Activated CD8-positive, alpha-beta memory T cell treated with anti-CD3 and anti-CD28 coated beads, Interleukin-2, amount 50 U/mL, for 4 hours (primary cell): ENCODE measurements at regions not wholly inside any gene's neighbourhood (a gene's known extent, or its start where the extent isn't known, plus 50 kb on each side); places are given as distances from the start of the nearest gene placed in this dataset.
"Not testable (repeated sequence)": the region's sequence is repeated elsewhere in the genome, so short reads cannot be mapped to it uniquely, and the experiment has no call there.

Experiments used
- DNase-seq: peaks from one replicate; pipeline ENCODE4 v3.0.0-alpha.2; 2020

DNA sequence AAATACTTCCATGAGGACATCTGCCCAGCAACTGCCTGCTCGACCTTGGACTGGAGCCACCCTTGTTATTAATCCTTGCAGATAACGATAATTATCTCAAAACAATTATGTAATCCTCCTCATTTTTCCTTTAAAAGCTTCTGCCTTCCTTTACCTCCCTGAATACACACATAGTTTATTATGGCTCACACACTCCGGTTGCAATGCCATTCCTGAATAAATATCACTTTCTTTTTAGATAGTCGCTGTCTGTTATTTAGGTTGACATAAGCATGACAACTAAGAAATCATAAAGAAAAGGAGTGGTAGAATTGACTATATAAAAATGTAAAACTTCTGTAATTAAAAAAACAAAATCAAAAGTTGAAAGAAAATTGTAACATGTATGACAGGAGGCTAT is 64.8 kb downstream of the B4GALT7 start:
- not testable (repeated sequence) for DNase-seq

DNA sequence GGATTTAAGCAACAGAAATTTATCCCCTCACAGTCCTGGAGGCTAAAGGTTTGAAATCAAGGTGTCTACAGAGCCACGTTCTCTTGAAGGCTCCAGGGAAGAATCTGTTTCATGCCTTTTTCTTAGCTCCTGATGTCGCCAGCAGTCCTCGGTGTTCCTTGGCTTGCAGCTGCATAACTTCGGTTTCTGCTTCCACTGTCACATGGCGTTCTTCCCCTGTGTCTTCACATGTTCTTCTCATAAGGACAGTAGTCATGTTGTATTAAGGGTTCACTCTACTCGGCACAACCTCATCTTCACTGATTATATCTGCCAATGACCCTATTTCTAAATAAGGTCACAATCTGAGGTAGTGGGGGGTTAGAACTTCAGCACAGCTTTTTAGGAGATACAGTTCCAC is 65.2 kb downstream of the B4GALT7 start:
- DNase-seq = not testable (repeated sequence)

DNA sequence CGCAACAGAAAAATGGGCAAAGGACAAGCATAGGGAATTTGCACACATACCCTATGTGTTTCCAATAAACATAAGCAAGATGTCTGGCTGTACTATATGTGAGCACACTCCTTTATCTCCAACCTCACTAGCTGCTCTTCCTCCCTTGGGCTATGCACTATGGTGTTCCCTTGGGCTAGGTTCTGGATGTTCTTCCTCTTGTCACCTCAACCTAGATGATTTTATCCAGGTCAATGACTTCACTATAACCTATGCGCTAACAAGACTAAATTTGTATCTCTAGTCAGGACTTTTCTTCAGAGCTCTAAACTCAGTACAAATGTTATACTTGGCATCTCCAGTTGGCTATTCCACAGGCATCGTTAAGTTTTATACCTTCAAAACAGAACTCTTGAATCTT is 66.0 kb downstream of the B4GALT7 start:
- DNase-seq = not testable (repeated sequence)

DNA sequence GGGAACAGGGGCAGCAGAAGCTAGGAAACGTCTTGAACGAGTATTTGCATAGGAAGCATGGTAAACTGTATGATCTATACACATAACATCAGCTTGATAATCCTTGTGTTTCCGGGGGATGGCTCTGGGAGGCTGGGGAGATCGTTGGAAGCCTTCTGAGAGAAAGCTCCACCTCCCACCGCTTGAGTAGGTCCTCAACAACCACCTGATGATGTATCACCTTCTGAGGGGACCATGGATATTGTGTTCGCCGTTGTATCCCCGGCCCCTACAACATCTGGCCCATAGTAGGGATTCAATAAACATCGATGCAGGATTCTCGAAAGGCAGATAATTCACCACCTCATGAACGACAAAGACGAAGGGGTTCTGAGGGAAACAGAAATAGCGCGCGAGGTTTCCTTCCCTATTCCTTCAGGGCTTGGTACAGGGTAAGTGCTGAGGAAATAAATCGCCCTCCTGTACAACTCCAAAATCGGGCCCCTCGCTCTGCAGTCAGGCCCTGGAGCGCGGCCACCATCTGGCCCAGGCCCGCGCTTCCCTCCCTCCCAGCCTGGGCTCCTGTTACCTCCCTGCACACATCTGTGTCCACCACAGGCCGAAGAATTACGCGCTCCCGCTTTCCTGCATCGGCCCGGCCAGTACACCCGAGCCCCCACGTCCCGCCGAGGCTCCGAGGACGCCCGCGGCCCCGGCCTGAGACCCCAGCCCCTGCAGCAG is 71.3 kb downstream of the B4GALT7 start:
- DNase-seq = not testable (repeated sequence)

DNA sequence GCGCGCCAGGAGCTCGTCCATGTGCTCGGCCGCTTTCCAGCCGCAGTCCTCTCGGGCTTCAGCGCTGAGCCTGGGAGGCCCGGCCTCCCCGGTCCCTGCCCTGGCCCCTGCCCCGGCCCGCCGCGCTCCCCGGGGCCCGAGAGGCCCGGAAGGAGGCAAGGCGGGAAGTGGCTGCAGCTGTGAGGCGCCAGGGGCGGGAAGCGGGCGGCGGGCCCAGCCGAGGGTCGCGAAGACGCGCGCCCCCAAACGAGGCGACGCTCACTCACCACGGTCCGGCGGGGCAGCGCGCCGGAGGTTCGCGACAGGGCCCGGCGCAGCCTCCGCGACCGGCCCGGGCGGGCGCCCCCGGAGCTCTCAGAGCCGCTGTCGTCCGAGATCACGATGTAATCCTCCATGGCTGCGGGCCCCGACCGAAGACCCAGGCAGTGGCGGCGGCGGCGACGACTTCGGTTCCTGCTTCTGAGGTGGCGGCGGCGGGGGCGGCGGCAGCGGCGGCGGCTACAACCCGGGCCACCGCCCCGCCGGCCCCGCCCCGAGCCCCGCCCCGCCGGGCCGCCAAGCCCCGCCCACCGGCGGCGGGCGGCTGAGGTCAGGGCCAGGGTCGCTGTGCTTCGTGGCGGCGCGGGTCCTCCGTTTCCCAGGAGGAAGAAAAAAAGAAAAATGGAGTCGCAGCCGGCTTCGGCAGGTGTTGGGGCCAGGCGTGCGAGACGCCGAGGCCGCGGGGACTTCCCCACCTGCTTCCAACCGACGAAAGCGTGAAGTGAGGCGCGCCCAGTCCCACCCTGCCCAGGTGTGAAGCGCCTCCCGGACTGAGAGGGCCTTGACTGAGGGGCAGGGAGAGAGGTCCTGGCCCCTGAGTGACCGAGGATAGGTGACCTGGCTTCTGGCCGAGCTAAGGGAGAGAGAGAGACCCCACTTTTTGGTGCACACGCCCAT is 72.1 kb downstream of the B4GALT7 start:
- DNase-seq = peak; percentile 81
